ENCODE measurements at regions not wholly inside any gene's neighbourhood (a gene's known extent, or its start where the extent isn't known, plus 50 kb on each side); places are given as distances from the start of the nearest gene placed in this dataset.

DNA sequence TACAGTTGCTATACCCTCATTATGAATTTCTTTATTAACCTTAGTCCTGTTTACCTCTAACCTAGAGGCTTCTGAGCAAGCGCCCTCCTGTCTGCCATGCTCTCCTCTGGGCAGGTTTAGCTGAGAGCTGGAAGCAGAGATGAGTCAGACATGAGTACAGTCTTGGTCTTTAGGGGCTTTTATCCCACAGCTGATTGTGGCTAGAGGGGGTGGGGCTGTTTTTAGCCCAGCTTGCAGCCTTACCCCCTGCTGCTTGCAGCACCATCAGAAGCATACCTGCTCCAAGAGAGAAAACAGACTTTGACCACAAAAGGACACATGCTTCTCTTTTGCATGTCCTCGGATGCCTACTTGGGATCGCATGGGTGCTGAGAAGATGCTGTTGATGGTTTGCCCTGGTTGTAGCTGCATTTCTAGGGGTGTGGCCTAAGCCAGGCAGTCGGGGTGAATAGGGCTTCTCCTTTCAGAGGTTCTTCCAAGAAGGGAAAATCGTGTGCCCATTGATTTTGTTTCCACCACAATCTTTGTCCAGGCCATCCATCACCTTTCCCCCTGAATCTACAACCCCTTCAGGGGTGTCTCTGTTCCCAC, 115.0 kb upstream of the LGALSL start:
- no peak for DNase-seq (ENCODE audit: low read depth)

DNA sequence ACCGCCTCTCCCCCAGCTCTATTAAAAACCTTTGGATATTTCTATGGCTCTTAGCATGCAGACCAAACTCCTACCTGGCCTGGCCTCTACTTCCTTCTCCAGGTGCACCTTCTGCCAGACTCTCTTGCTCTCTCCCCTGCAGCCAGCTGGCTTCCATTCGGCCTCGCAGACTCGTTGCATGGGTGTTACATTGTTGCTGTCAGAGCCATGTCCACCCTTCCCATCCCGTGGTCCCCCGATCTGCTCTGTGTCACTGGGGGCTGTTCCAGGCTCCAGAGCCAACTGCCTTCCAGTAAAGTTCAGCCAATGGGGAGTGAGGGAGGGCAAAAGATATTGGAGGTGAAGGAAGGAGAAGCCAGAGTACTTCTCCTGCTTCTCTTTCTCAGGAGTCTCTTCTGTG, 112.5 kb upstream of the LGALSL start:
- DNase-seq (ENCODE audit: low read depth) = no peak

DNA sequence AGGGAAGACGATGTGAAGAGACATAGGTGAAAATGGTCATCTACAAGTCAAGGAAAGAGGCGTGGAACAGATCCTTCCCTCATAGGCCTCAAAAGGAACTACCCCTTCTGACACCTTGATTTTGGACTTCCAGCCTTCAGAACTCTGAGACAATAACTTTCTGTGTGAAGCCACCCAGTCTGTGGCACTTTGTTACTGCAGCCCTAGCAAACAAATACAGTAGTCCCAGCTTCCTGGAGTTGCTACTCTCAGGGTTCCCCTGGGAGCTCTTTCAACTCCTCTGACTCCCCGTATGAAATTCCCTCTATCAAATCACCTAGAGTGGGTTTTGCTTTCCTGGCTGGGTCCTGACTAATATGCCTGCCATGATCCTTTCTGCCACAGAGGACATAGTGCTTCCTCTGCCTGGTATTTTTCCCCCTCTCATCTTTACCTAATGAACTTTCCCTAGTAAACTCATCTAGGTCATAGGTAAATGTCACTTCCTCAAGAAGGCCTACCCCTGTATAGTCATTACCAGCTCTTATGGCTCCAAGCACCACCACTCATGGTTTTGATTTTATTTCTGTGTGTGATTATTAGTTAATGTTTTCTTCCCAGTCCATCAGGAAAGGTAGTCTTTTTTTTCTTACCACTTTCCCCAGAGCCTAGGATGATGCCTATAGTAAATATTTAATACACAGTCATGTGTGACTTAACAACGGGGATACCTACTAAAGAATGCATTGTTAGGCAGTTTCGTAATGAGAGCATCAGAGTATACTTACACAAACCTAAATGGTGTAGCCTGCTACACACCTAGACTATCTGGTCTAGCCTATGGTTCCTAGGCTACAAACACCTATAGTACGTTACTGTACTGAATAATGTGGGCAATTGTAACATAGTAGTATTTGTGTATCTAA, 111.5 kb upstream of the LGALSL start:
- no peak for DNase-seq (ENCODE audit: low read depth)

DNA sequence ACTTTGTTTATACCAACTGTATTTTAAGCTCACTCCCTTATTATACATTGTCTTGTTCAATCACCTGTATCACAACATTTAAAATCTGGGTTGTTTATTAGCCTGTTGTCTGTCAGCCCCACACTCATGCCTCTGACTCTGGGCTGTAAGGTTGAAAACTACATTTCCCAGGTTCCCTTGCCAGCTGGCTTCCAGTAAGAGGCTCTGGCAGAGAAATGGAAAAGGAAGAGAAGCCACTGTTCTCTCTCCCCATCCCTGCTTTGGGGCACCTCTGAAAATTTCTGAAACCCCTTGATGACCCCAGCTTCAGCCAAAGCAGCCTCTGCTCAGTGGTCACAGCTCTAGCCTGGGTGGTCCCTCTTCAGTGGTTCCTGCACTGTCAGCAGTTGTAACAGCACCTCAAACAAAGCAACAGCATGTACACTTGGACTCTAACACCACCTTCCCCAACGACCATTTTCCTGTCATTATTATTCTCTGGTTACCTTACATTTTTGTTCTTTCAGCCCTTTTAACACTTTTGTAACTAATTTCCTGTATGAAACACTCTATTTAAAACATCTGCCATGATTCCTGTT, 108.9 kb upstream of the LGALSL start:
- no peak for DNase-seq (ENCODE audit: low read depth)

DNA sequence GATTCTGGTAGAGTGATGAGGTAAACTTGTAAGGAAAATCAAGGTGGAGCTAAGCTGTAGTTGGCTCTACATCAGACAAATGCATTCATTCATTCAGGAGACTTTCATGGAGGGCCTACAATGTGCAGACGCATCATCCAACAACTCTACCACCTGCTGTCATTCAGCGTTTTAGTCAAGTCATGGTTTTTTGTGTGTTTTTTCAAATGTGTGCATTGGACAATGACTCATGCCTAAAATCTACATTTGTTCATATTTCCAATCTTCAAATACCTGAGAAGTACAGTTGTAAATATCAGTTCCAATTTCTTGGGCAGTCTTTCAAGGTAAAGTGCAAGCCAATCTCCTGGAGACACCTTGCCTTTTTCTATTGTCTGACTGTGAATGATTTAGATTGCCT, 108.0 kb upstream of the LGALSL start:
- no peak for DNase-seq (ENCODE audit: low read depth)

DNA sequence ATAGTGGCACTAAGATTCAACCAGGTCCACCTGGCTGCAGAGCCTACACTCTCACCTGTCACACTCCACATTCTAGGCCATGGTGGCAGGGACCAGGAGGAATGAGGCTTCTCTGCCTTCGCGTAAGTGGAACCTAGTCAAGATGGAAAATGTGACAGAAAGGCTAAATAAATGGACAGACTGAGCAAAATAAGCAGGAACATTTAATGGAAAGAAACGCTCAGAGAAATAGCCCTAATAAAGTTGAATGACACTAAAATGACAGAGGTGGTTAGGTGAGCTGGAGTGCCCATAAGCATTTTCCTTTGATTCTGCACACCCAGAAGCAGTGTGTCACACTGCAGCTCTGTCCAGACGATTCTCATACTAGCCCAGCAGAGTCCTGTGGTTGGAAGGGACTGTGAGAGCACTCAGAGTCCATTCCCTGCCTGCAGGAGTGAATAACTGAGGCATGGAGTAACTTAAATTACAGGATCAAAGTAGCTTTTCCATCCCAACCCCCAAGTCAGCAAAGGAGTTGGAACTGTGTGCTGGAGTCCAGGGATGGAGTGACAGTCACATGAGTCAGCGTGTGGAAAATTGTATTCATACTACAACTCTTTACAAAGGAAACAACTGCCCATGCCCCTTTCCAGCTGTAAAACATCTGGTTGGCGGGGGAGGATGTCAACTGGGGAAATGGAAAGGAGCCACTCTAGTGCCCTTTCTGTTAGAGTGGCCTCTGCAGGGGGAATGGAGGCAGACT, 105.4 kb upstream of the LGALSL start:
- DNase-seq (ENCODE audit: low read depth) = no peak

DNA sequence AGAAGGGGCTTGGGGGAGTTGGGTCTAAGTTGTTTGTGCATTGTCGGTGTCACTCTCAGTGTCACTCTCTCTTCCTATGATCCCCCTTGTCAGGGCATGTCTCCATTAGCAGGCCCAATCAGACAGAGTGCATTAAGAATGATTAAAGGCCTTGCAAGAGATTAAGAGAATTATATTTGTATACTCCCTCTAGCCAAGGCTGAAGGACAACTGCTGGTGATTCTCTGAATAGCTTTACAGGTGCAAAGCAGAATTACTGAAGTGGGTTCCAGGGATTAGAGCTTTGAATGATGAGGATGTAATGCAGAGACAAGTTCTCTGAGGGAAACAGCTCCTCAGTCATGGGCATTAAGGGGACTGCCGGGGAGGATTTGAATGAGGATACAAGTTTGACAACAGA, 104.8 kb upstream of the LGALSL start:
- DNase-seq (ENCODE audit: low read depth) = no peak

DNA sequence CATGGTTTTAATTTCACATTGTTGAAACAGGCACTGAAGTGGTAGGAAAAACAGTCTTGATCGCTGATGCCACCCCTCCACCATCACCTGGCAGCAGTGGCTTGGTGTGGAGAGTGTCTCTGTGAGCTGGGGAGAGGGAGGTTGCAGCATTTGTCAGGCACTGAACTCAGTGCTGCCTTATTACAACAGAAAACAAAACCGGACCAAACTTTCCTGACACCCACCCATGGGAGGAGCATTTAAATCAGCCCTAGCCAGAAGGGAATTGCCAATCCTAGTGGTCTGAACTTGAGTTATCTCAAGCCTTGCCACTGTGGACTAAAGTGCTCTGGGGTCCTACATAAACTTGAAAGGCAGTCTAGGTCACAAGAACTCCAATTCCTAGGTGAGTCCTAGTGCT, 103.0 kb upstream of the LGALSL start:
- no peak for DNase-seq (ENCODE audit: low read depth)

DNA sequence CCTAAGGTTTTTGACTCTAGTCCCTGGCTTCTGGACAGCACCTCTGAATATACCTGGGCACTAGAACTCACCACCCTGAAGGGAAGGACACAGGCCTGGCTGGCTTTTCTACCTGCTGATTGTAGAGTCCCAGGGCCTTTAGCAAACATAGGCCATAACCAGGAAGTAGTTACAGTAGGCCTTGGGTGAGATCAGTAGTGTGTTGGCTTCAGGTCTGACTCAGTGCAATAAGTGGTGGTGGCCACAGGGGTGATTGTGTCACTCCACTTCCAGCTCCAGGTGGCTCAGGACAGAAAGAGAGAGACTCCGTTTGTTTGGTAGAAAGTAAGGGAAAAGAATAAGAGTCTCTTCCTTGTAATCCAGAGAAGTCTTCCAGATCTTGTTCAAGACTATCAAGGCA, 101.7 kb upstream of the LGALSL start:
- DNase-seq (ENCODE audit: low read depth) = no peak

DNA sequence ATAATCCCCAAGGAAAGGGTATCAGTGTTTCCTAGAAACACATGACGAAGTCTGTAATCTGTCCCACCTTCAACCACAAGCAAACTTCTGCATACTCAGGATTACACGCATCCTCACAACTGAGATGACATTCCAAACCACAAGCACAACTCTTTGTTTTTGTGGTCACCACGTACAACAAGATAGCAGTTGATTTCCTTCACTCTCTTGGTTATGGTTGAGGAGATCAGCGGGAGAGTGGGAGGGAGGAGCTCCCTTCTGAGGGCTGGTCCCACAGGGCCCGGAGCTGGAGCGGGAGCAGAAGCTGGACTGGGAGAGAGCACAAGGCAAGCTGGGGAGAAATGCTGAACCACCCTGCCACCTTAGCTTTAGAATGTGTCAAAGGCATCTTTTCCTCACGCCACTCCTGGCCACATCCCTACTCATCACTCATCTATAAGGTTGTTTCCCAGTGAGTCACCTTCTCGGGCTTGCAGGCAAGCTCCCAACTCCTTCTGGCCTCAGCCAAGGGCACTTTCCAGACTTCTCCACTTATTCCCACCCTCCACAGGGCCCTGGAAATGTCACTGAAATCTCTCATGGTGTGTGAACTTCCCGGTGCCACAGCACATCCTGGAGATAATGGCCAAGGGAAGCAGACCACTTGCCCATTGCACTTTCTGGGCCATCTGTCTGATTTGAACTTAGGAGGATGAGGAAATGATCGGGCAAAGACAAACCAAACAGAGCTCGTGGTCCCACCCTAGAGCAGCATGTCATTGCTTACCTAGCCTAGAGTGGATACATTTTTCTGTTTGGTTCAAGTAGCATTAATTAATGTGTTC, 98.9 kb upstream of the LGALSL start:
- no peak for DNase-seq (ENCODE audit: low read depth)

DNA sequence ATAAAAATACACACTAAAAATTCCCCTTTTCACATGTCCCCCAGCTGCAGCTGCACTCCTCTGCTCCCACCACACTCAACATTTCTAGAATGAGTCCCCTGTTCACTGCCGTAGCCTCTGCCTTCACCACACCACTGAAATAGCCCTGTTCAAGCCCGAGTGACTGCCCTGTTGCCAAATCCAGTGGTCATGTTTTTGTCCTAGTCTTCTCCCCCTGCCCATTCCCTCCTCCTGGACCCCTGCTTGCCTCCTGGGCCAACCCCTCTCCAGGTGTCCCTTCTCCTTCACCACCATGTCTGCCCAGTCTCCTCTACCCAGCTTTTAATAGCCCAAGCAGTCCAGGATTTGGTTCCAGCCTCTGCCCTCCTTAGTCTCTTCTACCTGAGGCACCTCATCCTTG, 97.1 kb upstream of the LGALSL start:
- no peak for DNase-seq (ENCODE audit: low read depth)

DNA sequence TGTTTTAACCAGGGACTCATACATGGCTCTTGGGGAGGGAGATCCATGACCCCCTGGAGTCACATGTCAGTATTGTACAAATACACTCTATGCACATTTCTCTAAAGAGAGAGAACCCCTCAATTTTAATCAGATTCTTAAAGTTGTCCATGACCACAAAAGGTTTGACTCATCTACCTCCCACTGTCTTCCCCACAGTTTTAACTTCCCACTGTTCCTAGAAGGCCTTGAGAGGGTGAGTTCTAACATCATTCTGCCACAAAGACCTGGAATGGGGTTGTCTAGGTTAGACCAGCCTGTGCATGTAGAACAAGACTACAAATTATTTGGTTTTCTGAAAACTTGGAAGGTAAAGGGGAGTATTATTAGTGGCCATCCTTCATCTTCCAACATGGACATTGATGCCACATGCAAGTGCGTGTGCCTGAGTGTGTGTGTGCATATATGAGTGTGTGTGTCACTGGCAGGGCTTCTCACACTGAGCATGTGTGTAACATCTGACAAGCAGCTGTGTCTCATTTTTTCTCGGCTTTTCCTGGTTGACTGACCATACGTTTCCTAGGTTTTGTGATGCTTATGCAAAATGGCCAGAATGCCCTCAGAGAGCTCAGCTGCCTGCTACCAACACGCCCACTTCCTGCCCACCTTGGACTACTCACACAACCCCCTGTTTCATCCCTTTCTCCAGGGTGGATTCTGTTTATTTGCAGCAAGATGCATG, 94.6 kb upstream of the LGALSL start:
- no peak for DNase-seq (ENCODE audit: low read depth)

DNA sequence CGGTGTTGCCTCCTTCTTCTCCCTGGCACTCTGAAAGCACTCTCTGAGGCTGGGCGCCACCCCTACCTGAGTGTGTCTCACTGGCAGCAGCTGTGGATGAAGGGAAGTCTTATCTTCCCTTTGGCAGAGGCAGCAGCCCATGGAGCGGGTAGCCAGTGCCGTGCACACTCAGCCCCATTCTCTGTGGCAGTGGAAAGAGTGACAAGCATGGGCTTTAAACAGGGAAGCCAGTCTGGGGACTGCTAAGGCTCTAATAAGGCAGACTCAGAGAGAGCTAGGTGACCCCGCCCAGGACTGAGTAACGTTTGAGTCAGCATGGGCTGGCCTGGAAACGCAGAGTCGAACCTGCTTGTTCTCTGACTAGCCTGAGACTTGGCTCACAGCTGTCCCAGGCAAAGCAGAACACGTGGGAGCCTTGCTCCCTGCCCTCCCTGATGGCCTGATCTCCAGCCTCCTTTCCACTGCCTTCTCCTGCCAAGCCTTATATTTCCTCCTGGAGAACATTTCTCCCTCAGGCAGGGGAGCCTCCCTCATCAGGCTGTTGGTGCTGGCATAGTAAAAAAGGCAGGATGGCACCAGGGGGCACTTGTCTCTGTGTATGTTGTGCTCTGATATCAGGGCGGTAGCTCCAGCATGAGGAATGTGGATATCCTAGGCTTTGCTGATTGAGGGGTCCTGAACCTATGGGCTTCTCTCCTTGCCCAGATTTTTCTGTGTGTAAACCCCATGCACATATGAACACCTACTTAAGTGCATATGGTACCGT, 93.9 kb upstream of the LGALSL start:
- DNase-seq (ENCODE audit: low read depth) = no peak

DNA sequence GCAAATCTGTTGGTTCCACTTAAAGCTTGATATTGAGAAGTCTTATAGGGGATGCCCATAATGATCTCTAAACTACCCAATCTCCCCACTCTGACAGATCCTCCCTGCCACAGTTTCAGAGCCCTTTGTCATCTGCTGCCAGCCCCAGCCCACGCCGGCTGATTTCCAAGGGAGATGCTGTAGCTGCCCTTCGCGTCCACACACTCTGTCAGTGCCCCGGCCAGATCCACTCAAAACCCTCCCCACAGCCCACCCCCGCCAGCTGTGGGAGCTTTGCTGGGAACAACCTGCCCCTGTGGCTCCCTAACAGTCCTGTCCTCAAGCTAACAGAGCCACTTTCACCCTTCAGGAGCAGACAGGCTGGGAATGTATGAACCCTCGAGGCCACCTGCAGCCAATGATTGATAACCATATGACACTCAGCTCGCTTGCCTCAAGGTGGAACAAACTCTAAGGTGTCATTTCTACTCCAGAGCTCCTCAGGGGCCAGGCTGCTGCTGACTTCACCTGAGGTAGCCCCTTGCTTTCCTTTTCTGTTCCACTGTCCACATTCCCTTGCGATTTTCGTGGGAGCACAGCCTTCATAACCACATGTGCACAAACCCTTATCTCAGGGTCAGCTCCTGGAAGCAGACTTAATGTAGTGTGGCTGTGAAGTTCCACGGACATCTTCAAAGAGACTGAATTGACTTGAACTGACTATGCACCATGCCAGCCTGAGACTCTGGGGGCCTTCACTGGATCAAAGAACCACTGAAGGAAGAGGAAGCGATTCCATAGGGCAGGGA, 92.6 kb upstream of the LGALSL start:
- no peak for DNase-seq (ENCODE audit: low read depth)

DNA sequence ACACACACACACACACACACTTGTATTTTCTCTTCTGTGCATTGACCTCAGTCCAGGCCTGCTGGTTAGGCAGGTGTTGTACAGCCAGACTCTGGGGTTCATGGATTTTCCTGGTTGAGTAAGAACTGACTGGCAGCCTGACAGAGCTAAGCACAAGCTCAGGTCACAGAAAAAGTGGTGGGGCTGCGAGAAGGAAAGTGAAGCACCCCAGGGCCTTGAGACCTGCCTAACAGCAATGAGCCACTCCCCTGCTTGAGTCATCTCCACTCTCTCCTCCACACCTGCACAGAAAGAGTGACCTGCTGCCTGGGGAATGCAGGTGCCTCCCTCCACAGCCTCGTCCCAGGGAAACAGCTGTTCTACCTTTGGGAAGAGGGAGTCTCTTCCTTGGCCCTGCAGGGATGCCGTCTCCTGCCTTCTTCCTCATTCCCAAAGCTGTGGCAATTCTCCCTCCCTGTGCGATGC, 91.4 kb upstream of the LGALSL start:
- no peak for DNase-seq (ENCODE audit: low read depth)

DNA sequence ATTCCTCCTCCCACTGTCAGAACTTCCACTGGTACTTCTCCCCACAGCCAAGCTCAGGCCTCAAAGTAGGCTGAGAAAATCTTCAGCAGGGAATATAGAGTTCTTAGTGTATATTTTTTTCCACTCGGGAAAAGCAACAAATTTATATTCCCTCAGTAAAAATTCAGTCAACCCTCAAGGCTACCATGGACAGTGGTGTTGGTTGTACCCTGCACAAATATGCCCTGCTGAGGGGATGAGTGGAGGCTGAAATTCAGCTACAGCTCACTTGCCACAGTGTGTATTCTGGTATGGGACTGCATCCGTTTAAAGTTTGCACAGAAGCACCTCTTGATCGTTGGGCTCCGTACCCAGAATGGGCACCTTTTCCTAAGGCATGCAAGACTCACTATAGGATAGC, 90.8 kb upstream of the LGALSL start:
- no peak for DNase-seq (ENCODE audit: low read depth)

DNA sequence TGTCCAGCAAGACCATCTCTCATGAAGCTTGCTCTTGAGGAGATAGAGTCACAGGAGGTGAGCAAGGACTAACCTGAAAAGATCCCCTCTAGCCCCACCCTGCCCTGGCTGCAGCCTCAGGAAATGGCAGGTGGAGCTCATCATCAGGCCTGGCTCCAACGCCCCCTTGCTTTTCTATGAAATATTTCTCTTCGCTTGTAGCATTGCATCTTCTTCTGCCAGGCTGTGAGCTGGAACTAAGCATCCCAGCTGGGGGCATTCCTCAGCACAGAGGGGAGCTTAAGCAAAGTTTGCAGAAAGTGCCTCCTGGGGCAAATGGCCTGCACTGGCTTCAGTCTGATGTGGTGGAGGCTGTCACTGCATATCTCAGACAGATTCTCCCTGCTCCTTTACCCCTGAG, 90.1 kb upstream of the LGALSL start:
- no peak for DNase-seq (ENCODE audit: low read depth)

DNA sequence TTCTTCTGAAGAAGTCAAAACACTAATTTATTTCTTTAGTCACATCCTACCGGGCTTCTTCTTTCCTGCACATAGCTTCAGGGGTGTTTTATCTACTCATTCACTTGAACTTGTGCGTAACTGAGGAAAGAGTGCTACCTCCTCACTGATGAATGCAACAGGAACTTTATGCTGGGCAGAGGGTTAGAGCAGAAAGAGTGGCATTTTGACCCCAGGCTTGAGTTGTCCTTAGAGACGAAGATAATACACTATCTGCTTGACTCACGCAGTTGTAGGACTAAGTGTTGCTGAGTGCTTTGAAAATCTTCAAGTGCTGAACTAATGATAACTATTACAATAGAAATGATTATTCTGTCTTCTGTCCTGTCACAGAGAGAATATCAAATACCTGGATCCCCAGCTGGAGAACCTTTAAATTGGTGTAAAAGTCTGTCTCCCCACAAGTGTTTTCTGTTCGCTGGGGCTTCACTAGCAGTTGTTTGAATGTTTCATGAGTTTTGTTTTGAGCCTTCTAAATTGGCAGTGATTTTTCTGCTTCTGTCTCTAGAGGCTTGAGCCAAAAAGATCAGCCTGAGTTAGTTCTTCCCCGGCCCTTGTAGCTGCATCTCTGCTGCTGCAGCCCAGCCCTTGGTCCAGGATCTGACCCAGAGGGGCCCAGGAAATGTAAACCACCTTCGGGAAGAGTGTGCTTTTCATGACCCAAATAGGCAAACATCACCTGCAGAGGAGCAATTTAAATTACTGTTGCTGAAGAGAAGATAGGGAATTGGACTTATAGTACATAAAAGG, 86.3 kb upstream of the LGALSL start:
- DNase-seq (ENCODE audit: low read depth) = no peak

DNA sequence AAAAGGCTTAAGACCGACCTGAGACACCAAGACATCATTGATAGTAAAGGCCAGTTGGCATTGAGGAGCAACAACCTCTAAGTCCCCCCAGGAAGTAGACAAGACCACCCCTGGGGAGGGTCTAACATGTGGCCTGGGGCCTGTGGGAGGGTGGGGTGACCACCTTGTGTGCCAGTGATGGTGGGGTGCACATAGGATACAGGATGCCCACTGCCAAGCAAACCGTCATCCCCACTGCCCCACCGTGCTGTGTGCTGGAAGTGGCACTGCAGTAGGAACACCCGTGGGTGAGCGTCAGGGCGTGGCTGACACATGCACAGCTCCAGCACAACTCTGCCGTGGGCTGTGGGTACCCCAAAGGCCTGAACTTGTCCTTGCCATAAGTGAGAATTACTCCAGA, 84.3 kb upstream of the LGALSL start:
- DNase-seq (ENCODE audit: low read depth) = no peak
